DMS153 treated with DMSO at 0.1 percent for 48 hours (cell line): ENCODE measurements at regions not wholly inside any gene's neighbourhood (a gene's known extent, or its start where the extent isn't known, plus 50 kb on each side); places are given as distances from the start of the nearest gene placed in this dataset.
"Not testable (repeated sequence)": the region's sequence is repeated elsewhere in the genome, so short reads cannot be mapped to it uniquely, and the experiment has no call there.

Source experiments
- DNase-seq: peaks from one replicate; lab custom pipeline; 2025; ENCODE audit not compliant: unreplicated experiment; lab: John Stamatoyannopoulos, UW

DNA sequence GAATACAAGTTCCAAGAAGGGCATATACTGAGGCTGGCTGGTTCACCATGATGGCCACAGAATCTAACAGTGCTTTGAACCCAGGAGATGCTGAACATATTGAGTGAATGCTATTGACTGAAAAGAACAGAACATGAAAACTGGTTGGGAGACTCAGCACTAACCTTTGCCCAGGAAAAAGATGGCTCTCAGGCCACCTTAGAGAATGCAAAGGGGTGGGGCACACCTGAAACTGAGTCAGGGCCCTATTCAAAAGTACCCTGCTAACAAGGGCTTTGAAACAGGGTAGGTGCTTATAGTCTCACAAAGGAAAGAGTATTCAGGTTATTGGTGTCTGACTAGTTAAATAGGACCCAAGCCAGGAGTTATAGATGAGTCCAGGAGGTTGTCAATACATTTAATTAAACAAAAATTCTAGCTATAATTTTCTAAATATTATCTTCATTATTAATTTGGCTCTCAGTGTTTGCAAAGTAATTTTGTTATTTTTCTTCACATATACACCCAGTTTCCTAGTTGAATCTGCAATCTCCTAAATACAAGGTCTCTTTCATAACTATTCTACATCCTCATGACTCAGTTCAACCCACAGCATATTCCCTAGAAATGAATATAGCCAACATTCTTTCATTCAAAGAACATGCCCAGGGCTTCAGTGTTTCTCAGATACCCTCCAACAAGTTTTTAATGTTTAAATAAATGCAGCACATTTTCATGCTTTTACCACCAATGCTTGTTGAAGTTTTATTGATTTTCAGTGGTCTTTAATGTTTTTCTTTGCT, 144.2 kb upstream of the RAPGEF2 start:
- DNase-seq, result no peak

- DNase-seq, result no peak
Observed at GRCh38 chr4:158962393-158962792, 140.5 kb upstream of the RAPGEF2 start.

DNA sequence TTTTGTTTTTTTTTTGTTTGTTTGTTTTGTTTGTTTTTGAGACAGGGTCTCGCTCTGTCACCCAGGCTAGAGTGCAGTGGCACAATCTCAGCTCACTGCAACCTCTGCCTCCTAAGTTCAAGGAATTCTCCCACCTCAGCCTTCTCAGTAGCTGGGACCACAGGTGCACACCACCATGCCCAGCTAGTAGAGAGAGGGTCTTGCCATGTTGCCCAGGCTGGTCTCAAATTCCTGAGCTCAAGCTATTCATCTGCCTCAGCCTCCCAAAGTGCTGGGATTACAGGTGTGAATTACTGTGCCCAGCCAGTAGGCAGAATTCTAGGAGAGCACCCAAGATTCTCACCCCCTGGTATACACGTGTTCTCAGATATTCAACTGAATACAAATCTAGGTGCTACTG, 139.6 kb upstream of the RAPGEF2 start:
- DNase-seq, result not testable (repeated sequence)

DNA sequence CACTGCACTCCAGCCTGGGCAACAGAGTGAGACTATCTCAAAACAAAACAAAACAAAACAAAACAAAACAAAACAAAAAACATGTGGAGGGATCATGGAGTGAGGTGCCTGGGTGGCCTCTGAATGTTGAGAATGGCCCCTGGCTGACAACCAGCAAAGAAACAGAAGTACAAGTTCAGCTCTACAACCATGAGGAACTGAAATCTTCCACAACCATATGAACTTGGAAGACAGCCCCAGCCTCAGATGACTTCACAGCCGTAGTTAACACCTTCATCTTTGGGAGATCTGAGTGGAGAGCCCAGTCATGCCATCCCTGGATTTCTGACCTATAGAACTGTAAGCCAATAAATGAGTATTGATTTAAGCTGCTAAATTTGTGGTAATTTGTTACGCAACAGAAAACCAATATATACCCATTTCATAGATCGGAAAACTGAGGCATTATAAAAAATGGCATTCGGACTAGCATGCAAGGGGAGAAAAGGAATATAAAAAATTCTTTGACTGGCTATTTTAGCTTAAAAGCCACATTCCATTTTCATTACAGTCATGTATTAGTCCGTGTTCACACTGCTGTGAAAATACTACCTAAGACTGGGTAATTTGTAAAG, 138.7 kb upstream of the RAPGEF2 start:
- no peak for DNase-seq

GRCh38 chr4:158964728-158965124, 138.2 kb upstream of the RAPGEF2 start:
- DNase-seq, result no peak

DNA sequence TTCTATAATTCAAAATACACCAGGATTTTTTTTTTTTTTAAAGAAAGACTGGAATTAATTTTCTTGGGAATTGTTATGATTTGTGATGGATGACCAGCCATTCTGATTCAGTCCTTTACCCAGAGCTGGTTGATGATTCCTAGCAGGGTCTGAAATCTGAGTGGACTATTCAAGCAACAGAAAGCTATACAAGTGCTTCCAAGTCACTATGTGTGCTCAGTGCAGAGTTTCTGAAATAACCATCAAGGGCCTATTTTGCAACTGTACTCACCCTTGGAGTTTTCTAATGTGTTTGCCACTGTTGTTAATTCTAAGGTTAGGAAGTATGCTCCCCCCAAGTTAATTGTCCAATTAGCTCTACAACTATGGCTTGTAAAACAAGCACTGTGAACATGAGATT, 137.7 kb upstream of the RAPGEF2 start:
- DNase-seq, result no peak

DNA sequence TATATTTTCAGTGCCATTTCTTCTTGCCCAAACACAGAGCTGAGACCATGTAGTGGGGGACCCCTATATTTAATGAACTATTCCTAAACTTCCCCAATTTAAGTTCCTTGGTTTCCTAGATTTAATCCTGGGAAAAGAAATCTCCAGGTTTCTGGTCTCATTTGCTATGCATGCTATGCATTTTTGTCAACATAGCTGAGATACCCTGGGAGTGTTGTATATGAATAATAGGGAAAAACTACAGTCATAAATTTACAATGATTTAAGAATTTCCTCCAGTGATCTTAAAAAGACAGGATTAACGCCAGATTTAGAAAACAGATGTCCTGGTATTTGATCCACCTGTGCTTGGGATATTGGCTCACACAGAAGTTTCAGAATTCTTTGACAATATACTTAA, 136.8 kb upstream of the RAPGEF2 start:
- DNase-seq, result no peak

GRCh38 chr4:158968961-158969360, 133.9 kb upstream of the RAPGEF2 start:
- DNase-seq, result no peak

- DNase-seq, result no peak
Observed at GRCh38 chr4:158970812-158971211, 132.1 kb upstream of the RAPGEF2 start.

- DNase-seq, result not testable (repeated sequence)
Observed at GRCh38 chr4:158974438-158974837, 128.4 kb upstream of the RAPGEF2 start.

- DNase-seq, result not testable (repeated sequence)
Observed at GRCh38 chr4:158980711-158981110, 122.2 kb upstream of the RAPGEF2 start.

- no peak for DNase-seq
Observed at GRCh38 chr4:158991534-158992155, 111.2 kb upstream of the RAPGEF2 start.

DNA sequence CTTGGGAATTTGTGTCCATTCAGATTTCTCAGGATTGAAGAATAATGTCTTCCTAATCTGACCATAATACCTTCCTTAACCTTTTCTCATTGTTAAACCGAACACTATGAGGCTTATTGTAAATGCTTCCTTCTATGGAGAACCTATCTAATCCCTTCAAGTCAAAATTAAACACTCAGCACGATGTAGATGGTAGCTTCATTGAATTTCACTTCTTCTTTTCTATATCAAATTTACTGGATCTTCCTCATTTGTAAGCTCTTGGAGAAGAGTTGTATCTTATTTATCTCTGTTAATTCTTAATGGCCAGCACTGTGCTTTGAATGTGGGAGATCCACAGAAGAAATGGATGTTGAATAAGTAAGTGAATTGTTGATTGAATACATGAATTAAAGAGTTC, 109.0 kb upstream of the RAPGEF2 start:
- no peak for DNase-seq

DNA sequence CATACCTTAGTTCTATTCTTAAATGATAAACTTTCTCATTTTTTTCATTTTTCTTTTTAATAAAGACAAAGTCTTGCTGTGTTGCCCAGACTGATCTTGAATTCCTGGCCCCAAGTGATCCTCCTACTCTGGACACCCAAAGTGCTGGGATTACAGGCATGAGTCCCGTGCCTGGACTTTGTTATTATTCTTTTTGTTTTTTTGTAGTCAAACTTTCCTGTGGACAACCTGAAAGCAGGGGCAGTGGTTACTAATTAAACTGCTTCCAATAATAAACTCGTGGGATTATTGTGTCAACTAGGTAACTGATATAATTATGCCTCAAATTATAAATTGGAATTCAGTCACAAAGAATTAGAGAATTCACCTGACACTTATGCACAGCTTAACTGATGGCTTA, 107.8 kb upstream of the RAPGEF2 start:
- no peak for DNase-seq

DNA sequence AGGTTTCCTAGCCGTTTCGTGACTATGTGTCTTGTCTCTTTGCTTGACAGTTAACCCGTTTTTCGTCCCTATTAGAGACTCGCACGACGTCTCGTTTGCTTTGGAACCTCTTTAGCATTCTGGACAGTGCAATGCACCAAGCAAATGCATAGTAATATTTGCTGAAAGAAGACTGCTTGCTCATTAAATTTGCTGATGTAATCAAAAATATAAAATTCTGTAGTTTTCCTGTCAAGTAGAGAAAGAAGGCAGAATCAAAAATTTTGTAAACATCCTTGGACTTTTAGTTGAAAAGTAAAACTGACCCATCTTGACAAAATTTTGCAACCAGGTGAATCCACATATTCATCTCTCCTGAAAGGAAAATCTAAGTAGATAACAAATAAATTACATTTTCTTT, 106.9 kb upstream of the RAPGEF2 start:
- DNase-seq, result no peak

- peak; percentile 39 for DNase-seq
Observed at GRCh38 chr4:158996669-158997074, 106.2 kb upstream of the RAPGEF2 start.

GRCh38 chr4:158997660-158998349, 105.1 kb upstream of the RAPGEF2 start:
- no peak for DNase-seq

DNA sequence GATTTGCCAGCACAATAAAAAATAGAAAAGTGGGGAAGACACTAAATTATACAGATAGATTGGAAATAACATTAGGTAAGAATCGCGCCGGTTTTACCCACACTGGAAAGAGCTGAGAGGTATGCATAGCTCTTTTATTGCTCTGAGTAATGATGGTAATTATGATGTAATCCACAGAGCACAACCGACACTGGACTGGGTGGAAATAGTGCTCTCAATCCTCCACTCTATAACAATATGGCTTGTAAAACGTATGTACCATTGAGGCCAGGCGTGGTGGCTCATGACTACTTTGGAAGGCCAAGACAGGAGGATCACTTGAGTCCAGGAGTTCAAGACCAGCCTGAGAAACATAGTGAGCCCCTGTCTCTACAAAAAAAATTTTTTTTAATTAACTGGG, 104.3 kb upstream of the RAPGEF2 start:
- no peak for DNase-seq

DNA sequence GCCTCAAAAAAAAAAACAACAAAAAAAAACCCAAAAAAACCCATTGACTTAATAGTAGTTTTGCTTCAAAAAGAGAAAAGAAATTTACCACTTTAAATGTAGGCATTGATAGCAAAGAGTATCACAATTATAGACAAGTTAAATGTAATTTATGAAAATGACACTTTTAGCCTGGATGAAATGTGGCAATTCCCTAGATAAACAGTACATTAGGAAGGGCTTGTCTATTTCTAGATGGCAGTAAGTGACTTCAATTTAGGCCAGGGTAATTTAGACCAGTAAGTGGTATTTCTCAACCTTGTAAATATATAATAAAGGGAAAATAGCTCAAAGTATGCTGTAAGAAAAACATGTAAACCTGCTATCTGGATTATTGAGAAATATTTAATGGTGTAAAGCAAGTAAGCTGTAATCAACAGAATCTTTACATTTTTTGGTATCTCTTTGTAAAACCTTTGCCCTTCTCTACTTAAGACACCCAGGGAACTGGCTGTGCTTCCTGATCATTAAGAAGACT, 103.7 kb upstream of the RAPGEF2 start:
- no peak for DNase-seq

DNA sequence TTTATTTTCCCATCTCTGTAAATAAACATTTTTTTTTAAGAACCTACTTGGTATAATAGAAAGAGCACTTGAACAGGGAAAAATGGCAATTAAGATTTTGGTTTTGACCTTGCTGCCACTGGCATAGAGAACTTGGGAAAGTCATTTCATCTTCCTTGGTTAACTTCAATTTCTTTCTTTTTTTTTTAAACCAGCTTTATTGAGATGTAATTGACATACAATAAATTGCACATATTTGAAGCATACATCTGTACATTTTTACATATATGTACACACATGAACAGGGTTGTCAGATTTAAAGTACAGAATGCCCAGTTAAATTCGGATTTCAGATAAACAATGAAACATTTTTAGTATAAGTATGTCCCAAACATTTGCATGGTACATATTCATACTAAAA, 103.0 kb upstream of the RAPGEF2 start:
- no peak for DNase-seq

DNA sequence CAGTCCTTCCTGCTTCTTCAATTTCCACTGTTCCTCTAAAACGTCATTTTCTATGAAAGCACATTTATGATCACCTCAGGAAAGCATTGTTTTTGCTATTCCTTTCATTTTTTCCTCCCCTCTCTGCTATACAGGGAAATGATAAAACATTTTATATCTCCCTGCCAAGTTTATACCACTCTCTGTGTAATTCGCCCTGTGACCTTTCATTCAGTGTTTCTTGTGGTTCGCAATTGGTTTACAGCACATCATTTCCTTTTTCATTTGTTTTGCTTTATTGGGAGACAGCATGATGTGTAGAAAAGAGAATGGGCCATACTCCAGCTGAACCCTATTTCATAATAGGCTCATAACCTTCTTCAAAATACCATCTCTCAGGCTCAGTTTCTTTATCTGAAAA, 99.9 kb upstream of the RAPGEF2 start:
- DNase-seq, result peak; percentile 84
